LNCAP (cell line): ENCODE measurements at regions not wholly inside any gene's neighbourhood (a gene's known extent, or its start where the extent isn't known, plus 50 kb on each side); places are given as distances from the start of the nearest gene placed in this dataset.

ENCODE experiments used
- CTCF ChIP-seq: fragments of 450-650 bp; IDR thresholded peaks from 2 replicates; pipeline ENCODE4 v1.5.1; 2017; ENCODE audit warnings: mild to moderate bottlenecking

GRCh38 chr4:181219783-181220416 is 1023.3 kb upstream of the TENM3 start:
- TF ChIP-seq CTCF = no peak

GRCh38 chr4:181224852-181225251 is 1018.4 kb upstream of the TENM3 start:
- no peak for TF ChIP-seq CTCF

- TF ChIP-seq CTCF = no peak
These were observed 1017.5 kb upstream of the TENM3 start for GRCh38 chr4:181225616-181226261.

GRCh38 chr4:181234951-181235680 is 1008.1 kb upstream of the TENM3 start:
- TF ChIP-seq CTCF = no peak

- no peak for TF ChIP-seq CTCF
These were observed 997.9 kb upstream of the TENM3 start for GRCh38 chr4:181245326-181245725.

- no peak for TF ChIP-seq CTCF
These were observed 994.2 kb upstream of the TENM3 start for GRCh38 chr4:181249031-181249430.

GRCh38 chr4:181254771-181255170 is 988.4 kb upstream of the TENM3 start:
- no peak for TF ChIP-seq CTCF
